Gastrocnemius medialis (tissue), 4 donors: ENCODE measurements at regions not wholly inside any gene's neighbourhood (a gene's known extent, or its start where the extent isn't known, plus 50 kb on each side); places are given as distances from the start of the nearest gene placed in this dataset.

Experiments
- POLR2A ChIP-seq, 2 donors: fragments of 450-650 bp; IDR thresholded peaks; one replicate each; pipeline ENCODE4 v1.6.1; 2017; ENCODE audit warnings: antibody characterized with exemption in 2 of 2, mild to moderate bottlenecking in 2 of 2, moderate library complexity in 2 of 2
- TF ChIP-seq, protein P1 (sequence below), 5 experiments: fragments of 450-650 bp in 3 of 5; fragments of 200-600 bp in 2 of 5; sonication (generic) in 2 of 5; IDR thresholded peaks in 4 of 5; conservative IDR thresholded peaks in 1 of 5; 1 replicate in 4 of 5; 2 replicates in 1 of 5; pipeline ENCODE4 v1.5.1; 2016 to 2019; ENCODE audit warnings: antibody characterized with exemption in 5 of 5, mild to moderate bottlenecking in 3 of 5, moderate library complexity in 3 of 5

DNA sequence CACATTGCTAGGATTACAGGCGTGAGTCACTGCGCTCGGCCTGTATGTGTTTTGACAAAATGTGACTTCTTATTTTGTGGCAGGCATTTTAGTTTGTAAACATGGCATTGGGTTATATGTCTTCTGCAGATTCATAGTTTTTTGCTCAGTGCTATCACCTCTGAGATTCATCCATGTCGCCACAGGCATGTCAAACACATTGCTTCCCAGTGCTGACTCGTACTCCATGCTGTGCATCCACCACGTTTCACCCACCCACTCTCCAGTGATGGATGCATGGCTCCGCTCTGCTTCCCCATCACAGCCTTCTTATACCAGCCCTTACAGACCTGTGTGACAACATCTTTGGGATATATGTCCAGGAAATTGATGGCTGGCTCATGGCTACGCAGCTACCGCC is 158.8 kb downstream of the GAS1 start:
- TF ChIP-seq, protein P1, sequence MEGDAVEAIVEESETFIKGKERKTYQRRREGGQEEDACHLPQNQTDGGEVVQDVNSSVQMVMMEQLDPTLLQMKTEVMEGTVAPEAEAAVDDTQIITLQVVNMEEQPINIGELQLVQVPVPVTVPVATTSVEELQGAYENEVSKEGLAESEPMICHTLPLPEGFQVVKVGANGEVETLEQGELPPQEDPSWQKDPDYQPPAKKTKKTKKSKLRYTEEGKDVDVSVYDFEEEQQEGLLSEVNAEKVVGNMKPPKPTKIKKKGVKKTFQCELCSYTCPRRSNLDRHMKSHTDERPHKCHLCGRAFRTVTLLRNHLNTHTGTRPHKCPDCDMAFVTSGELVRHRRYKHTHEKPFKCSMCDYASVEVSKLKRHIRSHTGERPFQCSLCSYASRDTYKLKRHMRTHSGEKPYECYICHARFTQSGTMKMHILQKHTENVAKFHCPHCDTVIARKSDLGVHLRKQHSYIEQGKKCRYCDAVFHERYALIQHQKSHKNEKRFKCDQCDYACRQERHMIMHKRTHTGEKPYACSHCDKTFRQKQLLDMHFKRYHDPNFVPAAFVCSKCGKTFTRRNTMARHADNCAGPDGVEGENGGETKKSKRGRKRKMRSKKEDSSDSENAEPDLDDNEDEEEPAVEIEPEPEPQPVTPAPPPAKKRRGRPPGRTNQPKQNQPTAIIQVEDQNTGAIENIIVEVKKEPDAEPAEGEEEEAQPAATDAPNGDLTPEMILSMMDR (IDR thresholded peaks at IDR 0.05 in 4 of 5, conservative IDR thresholded peaks at IDR 0.05 in 1 of 5), result no peak
- no peak for TF ChIP-seq POLR2A (IDR thresholded peaks at IDR 0.05)
